ENCODE measurements at regions not wholly inside any gene's neighbourhood (a gene's known extent, or its start where the extent isn't known, plus 50 kb on each side); places are given as distances from the start of the nearest gene placed in this dataset.

- no peak for DNase-seq (ENCODE audit: low read depth in 2 of 3, low spot score in 1 of 3)
These were observed 178.7 kb downstream of the CEMIP2 start for GRCh38 chr9:71589612-71590011.

GRCh38 chr9:71587576-71588362 is 180.5 kb downstream of the CEMIP2 start:
- peak in 1 of 3 donors; percentile 2 for DNase-seq (ENCODE audit: low read depth in 2 of 3, low spot score in 1 of 3)

GRCh38 chr9:71583792-71584191 is 184.5 kb downstream of the CEMIP2 start:
- no peak for DNase-seq (ENCODE audit: low read depth in 2 of 3, low spot score in 1 of 3)

GRCh38 chr9:71582347-71582746 is 186.0 kb downstream of the CEMIP2 start:
- DNase-seq (ENCODE audit: low read depth in 2 of 3, low spot score in 1 of 3): no peak

GRCh38 chr9:71581101-71581500 is 187.2 kb downstream of the CEMIP2 start:
- no peak for DNase-seq (ENCODE audit: low read depth in 2 of 3, low spot score in 1 of 3)

GRCh38 chr9:71571186-71571585 is 197.1 kb downstream of the CEMIP2 start:
- DNase-seq (ENCODE audit: low read depth in 2 of 3, low spot score in 1 of 3): no peak

GRCh38 chr9:71567890-71568289 is 200.4 kb downstream of the CEMIP2 start:
- no peak for DNase-seq (ENCODE audit: low read depth in 2 of 3, low spot score in 1 of 3)

GRCh38 chr9:71562140-71562539 is 206.2 kb downstream of the CEMIP2 start:
- no peak for DNase-seq (ENCODE audit: low read depth in 2 of 3, low spot score in 1 of 3)

GRCh38 chr9:71557310-71557709 is 211.0 kb downstream of the CEMIP2 start:
- no peak for DNase-seq (ENCODE audit: low read depth in 2 of 3, low spot score in 1 of 3)

GRCh38 chr9:71552480-71552879 is 215.8 kb downstream of the CEMIP2 start:
- no peak for DNase-seq (ENCODE audit: low read depth in 2 of 3, low spot score in 1 of 3)

- DNase-seq (ENCODE audit: low read depth in 2 of 3, low spot score in 1 of 3): no peak
These were observed 219.3 kb downstream of the CEMIP2 start for GRCh38 chr9:71549023-71549422.

- no peak for DNase-seq (ENCODE audit: low read depth in 2 of 3, low spot score in 1 of 3)
These were observed 223.8 kb downstream of the CEMIP2 start for GRCh38 chr9:71544464-71544863.

- DNase-seq (ENCODE audit: low read depth in 2 of 3, low spot score in 1 of 3): no peak
These were observed 226.9 kb downstream of the CEMIP2 start for GRCh38 chr9:71541436-71541835.

GRCh38 chr9:71524996-71525580 is 243.2 kb downstream of the CEMIP2 start:
- DNase-seq (ENCODE audit: low read depth in 2 of 3, low spot score in 1 of 3): no peak

- DNase-seq (ENCODE audit: low read depth in 2 of 3, low spot score in 1 of 3): no peak
These were observed 243.8 kb downstream of the CEMIP2 start for GRCh38 chr9:71524516-71524915.

- DNase-seq (ENCODE audit: low read depth in 2 of 3, low spot score in 1 of 3): no peak
These were observed 247.2 kb downstream of the CEMIP2 start for GRCh38 chr9:71521132-71521531.

- DNase-seq (ENCODE audit: low read depth in 2 of 3, low spot score in 1 of 3): no peak
These were observed 249.1 kb downstream of the CEMIP2 start for GRCh38 chr9:71519098-71519696.

- no peak for DNase-seq (ENCODE audit: low read depth in 2 of 3, low spot score in 1 of 3)
These were observed 250.1 kb downstream of the CEMIP2 start for GRCh38 chr9:71518045-71518827.

- no peak for DNase-seq (ENCODE audit: low read depth in 2 of 3, low spot score in 1 of 3)
These were observed 252.7 kb downstream of the CEMIP2 start for GRCh38 chr9:71515626-71516025.

- DNase-seq (ENCODE audit: low read depth in 2 of 3, low spot score in 1 of 3): no peak
These were observed 253.2 kb downstream of the CEMIP2 start for GRCh38 chr9:71515107-71515506.

- DNase-seq (ENCODE audit: low read depth in 2 of 3, low spot score in 1 of 3): no peak
These were observed 253.9 kb downstream of the CEMIP2 start for GRCh38 chr9:71514344-71514975.

Measured in stimulated activated CD4-positive, alpha-beta T cell treated with anti-CD3 and anti-CD28 coated beads, Interleukin-12 subunit alpha, Interleukin-12 subunit beta, amount 100 ng/mL, for 48 hours (primary cell).